SU-DHL-6 (cell line): ENCODE measurements at regions not wholly inside any gene's neighbourhood (a gene's known extent, or its start where the extent isn't known, plus 50 kb on each side); places are given as distances from the start of the nearest gene placed in this dataset.

ENCODE experiments used
- CTCF ChIP-seq: fragments of 200-600 bp; sonication (generic); IDR thresholded peaks from one replicate; pipeline ENCODE4 v1.5.1; 2017; ENCODE audit warnings: antibody characterized with exemption, mild to moderate bottlenecking, low read length, moderate library complexity; ENCODE audit not compliant: insufficient read depth, poor library complexity, severe bottlenecking
- EZH2phosphoT487 ChIP-seq: fragments of 200-600 bp; sonication (generic), shearing (Covaris generic); conservative IDR thresholded peaks from 2 replicates; pipeline ENCODE4 v1.6.1; 2018; ENCODE audit warnings: mild to moderate bottlenecking, antibody characterized with exemption, low read length, moderate library complexity, mixed read lengths

- TF ChIP-seq CTCF, result no peak
- TF ChIP-seq EZH2phosphoT487, result no peak
These were observed 451.0 kb upstream of the SLC10A2 start for GRCh38 chr13:103517066-103517767.
